Immature natural killer cell (primary cell): ENCODE measurements at regions not wholly inside any gene's neighbourhood (a gene's known extent, or its start where the extent isn't known, plus 50 kb on each side); places are given as distances from the start of the nearest gene placed in this dataset.

Source experiments
- DNase-seq, 3 donors: peaks; one replicate each; pipeline ENCODE4 v3.0.0; 2022; ENCODE audit warnings: mixed read lengths in 1 of 3
- H3K27ac Mint-ChIP-seq, 6 donors: one replicate each; pipeline ENCODE4 v1.8.0; 2020; ENCODE audit warnings: mixed read lengths in 6 of 6, mild to moderate bottlenecking in 5 of 6, inconsistent platforms in 4 of 6, moderate library complexity in 3 of 6
- H3K27me3 Mint-ChIP-seq, 3 donors: one replicate each; pipeline ENCODE4 v1.8.0; 2020 to 2021; ENCODE audit warnings: low read depth in 3 of 3, mild to moderate bottlenecking in 3 of 3, mixed read lengths in 3 of 3, moderate library complexity in 3 of 3, inconsistent platforms in 1 of 3
- H3K36me3 Mint-ChIP-seq, 3 donors: one replicate each; pipeline ENCODE4 v1.8.0; 2020; ENCODE audit warnings: mixed read lengths in 3 of 3, inconsistent platforms in 2 of 3, mild to moderate bottlenecking in 2 of 3
- H3K4me1 Mint-ChIP-seq, 2 donors: one replicate each; pipeline ENCODE4 v1.8.0; 2020; ENCODE audit warnings: inconsistent platforms in 2 of 2, mild to moderate bottlenecking in 2 of 2, mixed read lengths in 2 of 2, moderate library complexity in 1 of 2
- H3K4me3 Mint-ChIP-seq, 5 donors: one replicate each; pipeline ENCODE4 v1.8.0; 2020; ENCODE audit warnings: mild to moderate bottlenecking in 5 of 5, mixed read lengths in 5 of 5, inconsistent platforms in 3 of 5, moderate library complexity in 3 of 5
- H3K9me3 Mint-ChIP-seq, 6 donors: one replicate each; pipeline ENCODE4 v1.8.0; 2020; ENCODE audit warnings: mild to moderate bottlenecking in 6 of 6, mixed read lengths in 6 of 6, inconsistent platforms in 4 of 6, moderate library complexity in 3 of 6

DNA sequence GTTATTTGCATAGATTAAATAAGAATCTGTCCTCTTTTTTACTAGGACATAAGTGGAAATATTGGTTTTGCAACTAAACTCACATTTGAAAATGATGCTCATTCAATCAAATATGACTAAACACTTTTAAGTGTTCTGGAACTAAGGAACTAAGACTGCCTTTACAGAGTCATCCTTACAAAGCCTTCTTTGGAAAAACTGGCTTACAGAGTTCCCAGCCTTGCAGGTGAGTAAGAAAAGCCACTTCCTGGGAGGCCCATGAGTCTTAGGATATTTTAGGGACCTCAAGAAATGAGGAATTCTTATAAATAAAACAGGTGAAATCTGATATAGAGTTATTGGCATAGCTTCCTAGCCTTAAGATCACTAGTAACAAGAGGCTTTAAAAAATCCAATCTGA, 135.5 kb downstream of the ALOX5 start:
- DNase-seq = no peak
- peaks cover 0 to 1% (median 0%) of the 10 kb centered on the region in 3 donors for H3K27me3 Mint-ChIP-seq
- H3K9me3 Mint-ChIP-seq = no peaks in the 10 kb centered on the region
- H3K4me3 Mint-ChIP-seq = no peak overlapping the region
- H3K36me3 Mint-ChIP-seq = no peaks in the 10 kb centered on the region
- peaks cover 8 to 33% of the 10 kb centered on the region in 2 donors for H3K4me1 Mint-ChIP-seq
- H3K27ac Mint-ChIP-seq = no peak overlapping the region

GRCh38 chr10:45505311-45505710, 131.3 kb downstream of the ALOX5 start:
- Mint-ChIP-seq H3K4me1 (peaks cover 9 to 34% of the 10 kb centered on the region in 2 donors), H3K27ac (peak overlapping the region in 1 of 6 donors; percentile 50), H3K36me3 (no peaks in the 10 kb centered on the region), H3K27me3 (peaks cover 0 to 1% (median 0%) of the 10 kb centered on the region in 3 donors), H3K4me3 (no peak overlapping the region), H3K9me3 (no peaks in the 10 kb centered on the region)
- no peak for DNase-seq

- DNase-seq = no peak
- Mint-ChIP-seq H3K27ac (peak overlapping the region in 1 of 6 donors; percentile 41), H3K36me3 (no peaks in the 10 kb centered on the region), H3K4me1 (peaks cover 8 to 36% of the 10 kb centered on the region in 2 donors), H3K4me3 (no peak overlapping the region), H3K27me3 (no peaks in the 10 kb centered on the region), H3K9me3 (no peaks in the 10 kb centered on the region)
Measured at GRCh38 chr10:45502458-45502857, 128.4 kb downstream of the ALOX5 start.

- no peaks in the 10 kb centered on the region for H3K9me3 Mint-ChIP-seq
- H3K4me1 Mint-ChIP-seq = peaks cover 7 to 36% of the 10 kb centered on the region in 2 donors
- H3K27me3 Mint-ChIP-seq = no peaks in the 10 kb centered on the region
- no peak overlapping the region for H3K4me3 Mint-ChIP-seq
- no peak for DNase-seq
- no peak overlapping the region for H3K27ac Mint-ChIP-seq
- H3K36me3 Mint-ChIP-seq = no peaks in the 10 kb centered on the region
Measured at GRCh38 chr10:45501791-45502190, 127.8 kb downstream of the ALOX5 start.

DNA sequence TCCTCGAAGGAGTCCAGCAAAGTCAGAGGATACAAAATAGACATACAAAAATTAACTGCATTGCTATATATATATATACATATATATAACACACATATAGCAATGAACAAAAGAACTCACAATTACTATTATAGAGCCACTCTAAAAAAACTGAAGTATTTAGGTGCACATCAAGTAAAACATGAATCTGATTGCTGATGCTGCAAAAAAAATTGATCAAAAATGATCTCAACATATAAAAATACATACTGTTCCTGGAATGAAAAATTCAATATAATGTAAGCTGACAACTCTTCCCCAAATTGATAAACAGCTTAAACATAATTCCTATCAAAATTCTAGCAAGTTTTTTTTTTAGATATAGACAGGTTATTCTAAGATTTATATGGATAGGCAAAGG, 126.8 kb downstream of the ALOX5 start:
- peaks cover 0 to under 1% (median 0%) of the 10 kb centered on the region in 3 donors for H3K27me3 Mint-ChIP-seq
- peaks cover 0 to 2% (median 1%) of the 10 kb centered on the region in 3 donors for H3K36me3 Mint-ChIP-seq
- H3K27ac Mint-ChIP-seq = no peak overlapping the region
- no peak for DNase-seq
- peaks cover 0 to 2% (median under 1%) of the 10 kb centered on the region in 6 donors for H3K9me3 Mint-ChIP-seq
- no peak overlapping the region for H3K4me3 Mint-ChIP-seq
- H3K4me1 Mint-ChIP-seq = peaks cover 8 to 37% of the 10 kb centered on the region in 2 donors

- Mint-ChIP-seq H3K4me3 (no peak overlapping the region), H3K4me1 (peaks cover 8 to 37% of the 10 kb centered on the region in 2 donors), H3K9me3 (peaks cover 1 to 7% (median 3%) of the 10 kb centered on the region in 6 donors), H3K27ac (no peak overlapping the region), H3K36me3 (peaks cover 0 to 7% (median 3%) of the 10 kb centered on the region in 3 donors), H3K27me3 (peaks cover 0 to 2% (median 0%) of the 10 kb centered on the region in 3 donors)
- no peak for DNase-seq
Measured at GRCh38 chr10:45500304-45500703, 126.3 kb downstream of the ALOX5 start.

GRCh38 chr10:45495438-45496152, 121.6 kb downstream of the ALOX5 start:
- H3K36me3 Mint-ChIP-seq = peaks cover 5 to 14% (median 6%) of the 10 kb centered on the region in 3 donors
- H3K4me1 Mint-ChIP-seq = peaks cover 12 to 42% of the 10 kb centered on the region in 2 donors
- H3K27ac Mint-ChIP-seq = peak overlapping the region in 2 of 6 donors; percentile 12 to 16

More at GRCh38 chr10:45495438-45496152, 121.6 kb downstream of the ALOX5 start:
- no peak for DNase-seq
- peaks cover 3 to 9% (median 5%) of the 10 kb centered on the region in 6 donors for H3K9me3 Mint-ChIP-seq
- no peak overlapping the region for H3K4me3 Mint-ChIP-seq
- H3K27me3 Mint-ChIP-seq = peaks cover 0 to 3% (median 2%) of the 10 kb centered on the region in 3 donors
